ENCODE measurements at regions not wholly inside any gene's neighbourhood (a gene's known extent, or its start where the extent isn't known, plus 50 kb on each side); places are given as distances from the start of the nearest gene placed in this dataset.
"Not testable (repeated sequence)": the region's sequence is repeated elsewhere in the genome, so short reads cannot be mapped to it uniquely, and the experiment has no call there.

GRCh38 chr22:47613606-47614350 lies 851.3 kb downstream of the TBC1D22A start:
- no peak for TF ChIP-seq CTCF (IDR thresholded peaks at IDR 0.05)
- H3K4me1 ChIP-seq (ENCODE audit: control insufficient read depth in 1 of 2, low read depth in 2 of 2), result no peaks in the 10 kb centered on the region
- no peaks in the 10 kb centered on the region for H3K27me3 ChIP-seq (replicated peaks; ENCODE audit: insufficient read depth)
- DNase-seq (ENCODE audit: low spot score) (no peak), ATAC-seq (ENCODE audit: insufficient number of reproducible peaks, low FRiP score, low read depth) (no peak)
- H3K4me3 ChIP-seq, result no peak overlapping the region
- H3K27ac ChIP-seq, result no peak overlapping the region
- H3K9me3 ChIP-seq, result no peaks in the 10 kb centered on the region
- no peaks in the 10 kb centered on the region for H3K36me3 ChIP-seq

- H3K4me1 ChIP-seq (ENCODE audit: control insufficient read depth in 1 of 2, low read depth in 2 of 2); H3K27me3 ChIP-seq (replicated peaks; ENCODE audit: insufficient read depth); ATAC-seq (ENCODE audit: insufficient number of reproducible peaks, low FRiP score, low read depth); H3K9me3 ChIP-seq; H3K27ac ChIP-seq; H3K4me3 ChIP-seq; H3K36me3 ChIP-seq; DNase-seq (ENCODE audit: low spot score): not testable (repeated sequence)
Observed at GRCh38 chr22:47613181-47613580, 850.7 kb downstream of the TBC1D22A start.

DNA sequence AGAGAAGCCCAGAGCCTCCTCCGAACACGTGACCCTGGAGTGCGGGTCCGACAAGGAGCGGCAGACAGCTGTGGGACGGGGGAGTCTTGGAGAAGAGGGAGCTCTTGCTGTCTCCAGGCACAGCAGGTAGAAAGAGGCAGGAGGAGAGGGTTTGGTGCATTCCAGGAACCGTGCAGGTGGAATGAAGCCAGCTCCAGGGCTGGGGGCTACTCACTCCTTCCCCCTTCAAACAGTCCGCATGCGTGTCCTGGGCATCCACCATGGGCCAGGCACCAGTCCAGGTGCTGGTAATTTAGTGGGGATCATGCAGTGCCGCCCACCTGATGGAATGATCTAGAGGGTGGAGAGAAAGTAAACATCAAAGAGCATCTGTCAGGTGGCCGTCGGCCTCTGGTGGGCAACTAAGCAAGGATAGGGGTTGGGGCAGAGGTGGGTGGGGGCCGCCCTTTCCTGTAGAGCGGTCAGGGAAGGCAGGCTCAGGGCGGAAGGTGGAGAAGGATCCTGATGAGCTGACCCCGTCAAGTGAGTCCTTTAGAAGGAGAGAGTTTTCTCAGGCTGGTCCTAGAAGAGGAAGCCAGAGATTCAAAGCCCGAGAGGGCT lies 850.0 kb downstream of the TBC1D22A start:
- TF ChIP-seq CTCF (IDR thresholded peaks at IDR 0.05), result no peak
- ATAC-seq (ENCODE audit: insufficient number of reproducible peaks, low FRiP score, low read depth) (no peak), DNase-seq (ENCODE audit: low spot score) (no peak)
- no peak overlapping the region for H3K27ac ChIP-seq
- no peaks in the 10 kb centered on the region for H3K4me1 ChIP-seq (ENCODE audit: control insufficient read depth in 1 of 2, low read depth in 2 of 2)
- no peaks in the 10 kb centered on the region for H3K36me3 ChIP-seq
- no peak overlapping the region for H3K4me3 ChIP-seq
- H3K9me3 ChIP-seq, result no peaks in the 10 kb centered on the region
- H3K27me3 ChIP-seq (replicated peaks; ENCODE audit: insufficient read depth), result no peaks in the 10 kb centered on the region

DNA sequence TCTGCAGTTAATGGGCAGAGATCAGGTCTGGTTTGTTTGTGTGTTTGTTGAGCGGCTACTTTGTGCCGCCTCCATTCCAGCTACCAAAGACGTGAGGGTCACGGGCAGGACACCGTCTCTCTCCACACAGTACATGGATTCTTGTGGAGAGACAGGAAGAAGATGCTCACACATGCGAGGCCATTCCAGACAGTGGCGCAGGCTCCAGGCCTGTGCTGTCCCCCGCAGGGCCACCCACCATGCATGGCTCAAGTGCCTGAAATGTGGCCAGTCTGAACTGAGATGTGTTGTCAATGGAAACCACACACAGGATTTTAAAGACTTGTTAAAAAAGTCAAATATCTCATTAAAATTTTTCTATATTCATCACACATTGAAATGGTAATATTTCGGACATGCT lies 848.3 kb downstream of the TBC1D22A start:
- ATAC-seq (ENCODE audit: insufficient number of reproducible peaks, low FRiP score, low read depth), result no peak
- Histone ChIP-seq H3K36me3 (no peaks in the 10 kb centered on the region), H3K27me3 (replicated peaks; ENCODE audit: insufficient read depth) (no peaks in the 10 kb centered on the region), H3K4me1 (ENCODE audit: control insufficient read depth in 1 of 2, low read depth in 2 of 2) (no peaks in the 10 kb centered on the region), H3K27ac (no peak overlapping the region), H3K4me3 (no peak overlapping the region), H3K9me3 (no peaks in the 10 kb centered on the region)
- TF ChIP-seq CTCF (IDR thresholded peaks at IDR 0.05), result no peak
- no peak for DNase-seq (ENCODE audit: low spot score)

DNA sequence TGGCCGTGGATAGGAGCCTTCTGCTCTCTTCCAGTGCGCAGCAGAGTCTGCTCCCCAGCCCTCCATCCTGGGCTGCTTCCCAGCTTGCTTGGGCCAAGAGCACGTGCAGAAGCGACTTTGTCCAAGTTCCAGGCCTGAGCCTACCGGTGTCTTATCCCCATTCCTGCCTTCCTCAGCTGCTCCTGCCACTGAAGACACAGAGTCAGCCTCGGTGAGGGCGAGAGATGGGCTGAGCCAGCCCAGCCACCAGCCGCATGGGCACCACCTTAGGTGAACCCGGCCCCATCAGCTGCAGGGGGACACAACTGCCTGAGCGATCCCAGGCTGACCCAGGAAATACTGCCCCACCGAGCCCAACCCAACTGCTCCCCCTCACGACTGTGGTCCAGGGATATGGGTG lies 847.8 kb downstream of the TBC1D22A start:
- ATAC-seq (ENCODE audit: insufficient number of reproducible peaks, low FRiP score, low read depth) (no peak), DNase-seq (ENCODE audit: low spot score) (no peak)
- Histone ChIP-seq H3K36me3 (no peaks in the 10 kb centered on the region), H3K27me3 (replicated peaks; ENCODE audit: insufficient read depth) (no peaks in the 10 kb centered on the region), H3K4me3 (no peak overlapping the region), H3K27ac (no peak overlapping the region), H3K4me1 (ENCODE audit: control insufficient read depth in 1 of 2, low read depth in 2 of 2) (no peaks in the 10 kb centered on the region), H3K9me3 (no peaks in the 10 kb centered on the region)
- TF ChIP-seq CTCF (IDR thresholded peaks at IDR 0.05), result no peak
